DMS 273 (cell line): ENCODE measurements at regions not wholly inside any gene's neighbourhood (a gene's known extent, or its start where the extent isn't known, plus 50 kb on each side); places are given as distances from the start of the nearest gene placed in this dataset.

Experiments used
- DNase-seq: peaks from one replicate; lab custom pipeline; 2025; ENCODE audit not compliant: unreplicated experiment; lab: John Stamatoyannopoulos, UW

GRCh38 chr2:235334179-235334578 lies 159.7 kb upstream of the AGAP1 start:
- no peak for DNase-seq

GRCh38 chr2:235343156-235343774 lies 150.6 kb upstream of the AGAP1 start:
- DNase-seq, result no peak

GRCh38 chr2:235343869-235344268 lies 150.0 kb upstream of the AGAP1 start:
- no peak for DNase-seq

- DNase-seq, result no peak
These were observed 148.1 kb upstream of the AGAP1 start for GRCh38 chr2:235345745-235346144.

- DNase-seq, result no peak
These were observed 146.2 kb upstream of the AGAP1 start for GRCh38 chr2:235347691-235348090.

GRCh38 chr2:235348329-235348728 lies 145.5 kb upstream of the AGAP1 start:
- no peak for DNase-seq

GRCh38 chr2:235350234-235350633 lies 143.6 kb upstream of the AGAP1 start:
- DNase-seq, result no peak

GRCh38 chr2:235352541-235352940 lies 141.3 kb upstream of the AGAP1 start:
- DNase-seq, result no peak

- no peak for DNase-seq
These were observed 136.0 kb upstream of the AGAP1 start for GRCh38 chr2:235357881-235358280.

- no peak for DNase-seq
These were observed 134.8 kb upstream of the AGAP1 start for GRCh38 chr2:235358981-235359471.

GRCh38 chr2:235360446-235360845 lies 133.4 kb upstream of the AGAP1 start:
- DNase-seq, result no peak

GRCh38 chr2:235365743-235366142 lies 128.1 kb upstream of the AGAP1 start:
- no peak for DNase-seq

GRCh38 chr2:235366390-235366789 lies 127.5 kb upstream of the AGAP1 start:
- no peak for DNase-seq

GRCh38 chr2:235366807-235367206 lies 127.0 kb upstream of the AGAP1 start:
- DNase-seq, result peak; percentile 19

- DNase-seq, result no peak
These were observed 122.8 kb upstream of the AGAP1 start for GRCh38 chr2:235371018-235371417.

- DNase-seq, result peak; percentile 23
These were observed 120.7 kb upstream of the AGAP1 start for GRCh38 chr2:235373171-235373570.

- no peak for DNase-seq
These were observed 116.7 kb upstream of the AGAP1 start for GRCh38 chr2:235377176-235377575.

GRCh38 chr2:235378246-235378645 lies 115.6 kb upstream of the AGAP1 start:
- DNase-seq, result no peak

GRCh38 chr2:235378944-235379343 lies 114.9 kb upstream of the AGAP1 start:
- no peak for DNase-seq

- no peak for DNase-seq
These were observed 112.5 kb upstream of the AGAP1 start for GRCh38 chr2:235381261-235381912.

GRCh38 chr2:235382179-235382578 lies 111.7 kb upstream of the AGAP1 start:
- no peak for DNase-seq

- no peak for DNase-seq
These were observed 111.2 kb upstream of the AGAP1 start for GRCh38 chr2:235382601-235383000.
